NCI-H446 (cell line): ENCODE measurements at regions not wholly inside any gene's neighbourhood (a gene's known extent, or its start where the extent isn't known, plus 50 kb on each side); places are given as distances from the start of the nearest gene placed in this dataset.

Source experiments
- DNase-seq, 2 experiments: peaks; one replicate each; lab custom pipeline; 2025; lab: John Stamatoyannopoulos, UW

- no peak for DNase-seq
These were observed 199.4 kb downstream of the KLF12 start for GRCh38 chr13:73934771-73935170.

GRCh38 chr13:73934215-73934641, 200.0 kb downstream of the KLF12 start:
- no peak for DNase-seq

- DNase-seq: no peak
These were observed 200.4 kb downstream of the KLF12 start for GRCh38 chr13:73933795-73934194.

- no peak for DNase-seq
These were observed 202.1 kb downstream of the KLF12 start for GRCh38 chr13:73932091-73932490.

GRCh38 chr13:73929287-73929932, 204.8 kb downstream of the KLF12 start:
- DNase-seq: no peak

GRCh38 chr13:73924607-73925006, 209.6 kb downstream of the KLF12 start:
- no peak for DNase-seq

GRCh38 chr13:73922493-73923393, 211.5 kb downstream of the KLF12 start:
- no peak for DNase-seq

- DNase-seq: no peak
These were observed 215.5 kb downstream of the KLF12 start for GRCh38 chr13:73918691-73919090.

GRCh38 chr13:73913751-73914518, 220.3 kb downstream of the KLF12 start:
- DNase-seq: no peak

GRCh38 chr13:73913079-73913740, 221.0 kb downstream of the KLF12 start:
- no peak for DNase-seq

- DNase-seq: no peak
These were observed 222.8 kb downstream of the KLF12 start for GRCh38 chr13:73911361-73911760.

GRCh38 chr13:73910733-73911132, 223.5 kb downstream of the KLF12 start:
- no peak for DNase-seq

- DNase-seq: no peak
These were observed 225.4 kb downstream of the KLF12 start for GRCh38 chr13:73908809-73909208.

GRCh38 chr13:73904625-73905024, 229.6 kb downstream of the KLF12 start:
- DNase-seq: no peak

GRCh38 chr13:73903561-73903960, 230.6 kb downstream of the KLF12 start:
- no peak for DNase-seq

GRCh38 chr13:73902847-73903246, 231.4 kb downstream of the KLF12 start:
- DNase-seq: no peak

- no peak for DNase-seq
These were observed 231.9 kb downstream of the KLF12 start for GRCh38 chr13:73902296-73902695.

- no peak for DNase-seq
These were observed 232.7 kb downstream of the KLF12 start for GRCh38 chr13:73901324-73902068.

- no peak for DNase-seq
These were observed 233.6 kb downstream of the KLF12 start for GRCh38 chr13:73900591-73900990.

- no peak for DNase-seq
These were observed 235.3 kb downstream of the KLF12 start for GRCh38 chr13:73898899-73899298.

- DNase-seq: no peak
These were observed 235.9 kb downstream of the KLF12 start for GRCh38 chr13:73898276-73898675.
